GM21447 (cell line): ENCODE measurements at regions not wholly inside any gene's neighbourhood (a gene's known extent, or its start where the extent isn't known, plus 50 kb on each side); places are given as distances from the start of the nearest gene placed in this dataset.
"Not testable (repeated sequence)": the region's sequence is repeated elsewhere in the genome, so short reads cannot be mapped to it uniquely, and the experiment has no call there.

Experiments
- ATAC-seq: cut with Tn5 transposase; IDR thresholded peaks from one replicate; pipeline ENCODE4 v1.9.1; 2021; ENCODE audit not compliant: unreplicated experiment

DNA sequence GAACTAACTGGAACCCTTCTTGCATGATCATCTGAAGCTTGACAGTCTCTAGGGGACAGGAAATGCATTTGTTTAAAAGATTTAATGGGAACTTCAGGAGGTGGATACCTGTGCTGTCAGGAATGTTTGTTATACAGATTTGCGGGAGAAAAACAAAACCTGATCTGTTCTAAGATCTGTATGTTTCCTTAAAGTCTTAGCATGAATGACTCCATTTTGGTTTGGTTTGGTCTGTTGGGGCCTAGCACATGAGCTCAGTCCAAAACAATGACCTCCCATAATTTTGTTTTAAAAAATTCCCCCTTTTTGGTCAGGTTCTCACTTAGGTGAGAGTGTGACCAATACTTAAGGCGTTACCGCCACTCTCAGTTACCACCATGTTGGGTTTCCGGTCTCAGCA is 138.7 kb downstream of the AKR1D1 start:
- no peak for ATAC-seq

DNA sequence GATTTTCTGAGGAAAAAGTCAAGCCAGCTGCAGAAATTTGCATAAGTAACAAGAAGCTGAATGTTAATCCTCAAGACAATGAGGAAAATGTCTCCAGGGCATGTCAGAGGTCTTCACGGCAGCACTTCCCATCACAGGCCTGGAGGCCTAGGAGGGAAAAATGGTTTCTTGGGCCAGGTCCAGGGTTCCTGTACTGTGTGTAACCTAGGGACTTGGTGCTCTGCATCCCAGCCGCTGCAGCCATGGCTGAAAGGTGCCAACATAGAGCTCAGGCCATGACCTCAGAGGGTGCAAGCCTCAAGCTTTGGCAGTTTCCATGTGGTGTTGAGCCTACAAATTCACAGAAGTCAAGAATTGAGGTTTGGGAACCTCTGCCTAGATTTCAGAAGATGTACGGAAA is 144.1 kb downstream of the AKR1D1 start:
- not testable (repeated sequence) for ATAC-seq

DNA sequence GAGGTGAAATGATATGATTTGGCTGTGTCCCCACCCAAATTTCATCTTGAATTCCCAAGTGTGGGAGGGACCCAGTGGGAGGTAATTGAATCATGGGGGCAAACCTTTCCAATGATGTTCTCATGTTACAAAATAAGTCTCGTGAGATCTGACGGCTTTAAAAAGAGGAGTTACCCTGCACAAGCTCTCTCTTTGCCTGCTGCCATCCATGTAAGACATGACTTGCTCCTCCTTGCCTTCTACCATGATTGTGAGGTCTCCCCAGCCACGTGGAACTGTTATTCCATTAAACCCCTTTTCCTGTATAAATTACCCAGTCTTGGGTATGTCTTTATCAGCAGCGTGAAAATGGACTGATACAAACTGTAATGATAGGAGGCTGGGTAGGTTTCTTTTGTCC is 145.1 kb downstream of the AKR1D1 start:
- ATAC-seq, result not testable (repeated sequence)

DNA sequence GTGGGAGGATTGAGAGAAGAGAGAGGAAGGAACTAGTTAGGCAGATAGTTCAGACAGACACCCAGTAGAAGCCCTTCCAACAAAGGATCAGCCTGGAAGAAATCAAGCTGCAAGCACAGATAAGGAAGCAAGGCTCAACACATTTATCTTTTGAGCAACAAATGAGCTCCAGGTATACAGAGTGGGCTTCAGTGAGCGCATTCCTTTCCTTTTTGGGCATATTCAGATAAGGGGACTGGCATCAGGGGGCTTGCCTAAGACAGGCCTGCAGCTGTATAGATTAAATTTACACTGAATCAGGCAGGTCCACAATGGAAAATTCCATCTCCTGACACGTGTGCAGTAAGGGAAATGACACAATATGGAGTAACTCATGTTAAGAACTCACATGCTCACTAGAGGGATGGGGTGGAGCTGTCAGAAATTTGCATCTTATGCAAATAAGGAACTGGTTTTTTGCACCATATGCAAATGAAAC is 147.2 kb downstream of the AKR1D1 start:
- ATAC-seq, result no peak

GRCh38 chr7:138226001-138226476 is 149.8 kb downstream of the AKR1D1 start:
- no peak for ATAC-seq

DNA sequence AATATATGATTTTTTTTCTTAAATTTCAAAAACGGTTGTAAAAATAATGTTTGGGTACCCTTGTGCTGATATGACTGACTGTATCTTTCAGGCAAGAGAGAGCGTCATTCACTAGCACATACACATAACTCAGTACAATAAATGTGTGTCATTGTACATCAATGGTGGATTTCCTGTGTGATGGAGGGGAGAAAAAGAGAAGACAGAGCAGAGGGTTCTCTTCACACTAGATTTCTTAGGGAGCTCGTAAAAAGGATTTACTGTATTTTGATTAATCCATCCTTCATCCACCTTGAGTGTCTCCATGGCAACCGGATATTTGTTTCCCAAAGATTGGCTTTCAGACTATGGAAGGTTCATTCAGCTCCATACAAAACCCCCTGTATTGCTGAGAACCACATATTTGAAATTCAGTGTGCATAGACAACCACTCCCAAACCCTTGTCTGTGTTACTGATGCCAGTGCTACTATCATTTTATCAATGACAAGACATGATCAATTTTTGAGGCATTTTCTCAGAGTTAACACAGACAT is 150.6 kb downstream of the AKR1D1 start:
- ATAC-seq, result no peak

GRCh38 chr7:138228119-138228518 is 151.9 kb downstream of the AKR1D1 start:
- ATAC-seq, result no peak

DNA sequence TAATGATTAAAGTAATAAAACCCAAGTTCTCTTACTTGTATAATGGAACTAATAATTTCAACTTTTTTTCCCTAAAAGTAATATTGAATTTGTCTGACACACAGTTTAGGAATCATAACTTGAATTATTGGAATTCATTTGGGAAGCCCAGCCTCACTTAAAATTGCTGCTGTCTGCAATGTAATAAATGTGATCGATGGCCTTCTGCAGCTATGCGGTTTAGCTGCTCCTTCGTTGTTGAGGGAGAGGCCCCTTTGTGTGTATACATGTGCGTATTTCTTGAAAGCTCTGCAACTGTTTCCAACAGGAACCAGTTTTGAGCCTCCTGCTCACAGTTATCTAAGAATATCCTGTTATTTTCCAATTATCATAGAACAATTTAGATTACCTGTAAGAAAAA is 152.5 kb downstream of the AKR1D1 start:
- no peak for ATAC-seq

DNA sequence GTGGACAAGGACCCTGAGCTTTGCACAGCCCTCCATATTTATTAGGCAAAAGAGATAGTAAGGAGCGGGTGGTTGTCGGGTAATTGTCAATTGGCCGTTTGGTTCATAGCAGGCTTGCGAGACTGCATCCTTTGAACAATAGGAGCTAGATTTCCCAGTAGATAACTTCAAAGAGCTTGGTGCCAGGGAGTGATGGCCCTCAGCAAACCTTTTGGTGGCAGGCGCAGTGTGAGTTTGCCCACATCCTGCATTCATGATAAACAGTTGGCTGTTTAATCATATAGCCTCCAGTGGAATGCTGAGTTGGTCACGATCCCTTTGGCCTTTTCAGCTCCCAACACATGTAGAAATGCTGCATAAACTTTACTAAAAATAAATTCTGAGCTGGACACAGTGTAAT is 156.9 kb downstream of the AKR1D1 start:
- ATAC-seq, result no peak

- ATAC-seq, result no peak
These were observed 158.9 kb downstream of the AKR1D1 start for GRCh38 chr7:138235207-138235606.

- no peak for ATAC-seq
These were observed 161.7 kb downstream of the AKR1D1 start for GRCh38 chr7:138237995-138238394.

GRCh38 chr7:138238734-138239659 is 162.7 kb downstream of the AKR1D1 start:
- ATAC-seq, result no peak

DNA sequence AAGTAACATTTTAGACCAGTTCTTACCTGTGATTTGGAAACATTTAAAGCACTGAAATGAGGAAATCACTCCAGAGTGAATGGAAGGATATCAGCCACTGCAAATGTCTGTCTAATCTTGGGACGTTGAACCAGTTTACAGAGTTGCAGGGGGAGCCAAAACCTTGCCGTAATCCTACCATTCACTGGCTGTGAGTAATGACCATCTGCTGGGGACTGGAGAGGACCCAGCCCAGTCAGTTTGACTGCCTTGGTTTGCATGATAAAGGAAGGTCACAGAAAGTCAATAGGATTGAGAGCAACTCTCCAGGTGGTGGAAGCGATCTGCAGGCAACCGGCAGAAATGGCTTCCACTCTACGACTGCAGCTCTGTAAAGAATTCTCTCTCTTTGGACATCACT is 167.2 kb downstream of the AKR1D1 start:
- no peak for ATAC-seq

- ATAC-seq, result no peak
These were observed 167.6 kb downstream of the AKR1D1 start for GRCh38 chr7:138243836-138244235.

- ATAC-seq, result no peak
These were observed 168.3 kb downstream of the AKR1D1 start for GRCh38 chr7:138244606-138245005.

DNA sequence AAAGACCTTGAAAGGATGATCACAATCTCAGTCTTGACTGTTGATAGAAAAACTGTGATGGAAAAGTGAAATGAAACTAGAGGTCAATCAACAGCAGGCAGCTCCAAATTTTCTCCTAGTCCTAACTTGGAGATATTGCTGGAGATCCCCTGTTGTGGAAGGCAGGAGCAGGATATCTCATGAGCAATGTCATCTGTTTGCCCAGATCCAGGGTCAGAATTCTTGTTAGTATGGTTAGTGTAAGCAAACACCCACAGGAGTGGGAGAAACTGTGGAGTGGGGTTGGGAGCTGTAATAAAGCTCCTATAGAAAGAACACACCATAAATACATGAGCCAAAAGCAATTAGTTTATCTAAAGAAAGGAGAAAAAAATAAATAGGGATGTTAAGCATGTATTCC is 169.0 kb downstream of the AKR1D1 start:
- ATAC-seq, result no peak

- ATAC-seq, result no peak
These were observed 169.4 kb downstream of the AKR1D1 start for GRCh38 chr7:138245682-138246081.

GRCh38 chr7:138246428-138246827 is 170.2 kb downstream of the AKR1D1 start:
- ATAC-seq, result no peak

DNA sequence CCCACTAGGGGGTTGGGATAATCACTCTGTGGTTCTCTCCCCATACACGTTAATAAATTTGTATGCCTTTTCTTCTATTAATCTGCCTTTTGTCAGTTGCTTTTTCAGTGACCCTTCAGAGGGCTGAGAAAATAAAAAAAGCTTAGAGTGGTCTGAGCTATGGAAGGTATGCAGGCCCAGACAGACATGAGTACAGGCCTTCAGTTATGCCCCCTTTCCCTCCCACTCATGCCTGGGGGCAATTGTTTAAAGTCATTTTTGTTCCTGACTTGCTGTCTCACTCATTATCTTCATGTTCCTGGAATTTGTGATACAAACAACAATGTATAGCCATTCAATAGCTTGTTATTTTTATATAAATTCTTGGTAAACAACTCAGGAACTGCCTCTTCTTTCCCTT is 170.8 kb downstream of the AKR1D1 start:
- ATAC-seq, result no peak

GRCh38 chr7:138247568-138248333 is 171.5 kb downstream of the AKR1D1 start:
- no peak for ATAC-seq

GRCh38 chr7:138248609-138249008 is 172.3 kb downstream of the AKR1D1 start:
- ATAC-seq, result no peak

DNA sequence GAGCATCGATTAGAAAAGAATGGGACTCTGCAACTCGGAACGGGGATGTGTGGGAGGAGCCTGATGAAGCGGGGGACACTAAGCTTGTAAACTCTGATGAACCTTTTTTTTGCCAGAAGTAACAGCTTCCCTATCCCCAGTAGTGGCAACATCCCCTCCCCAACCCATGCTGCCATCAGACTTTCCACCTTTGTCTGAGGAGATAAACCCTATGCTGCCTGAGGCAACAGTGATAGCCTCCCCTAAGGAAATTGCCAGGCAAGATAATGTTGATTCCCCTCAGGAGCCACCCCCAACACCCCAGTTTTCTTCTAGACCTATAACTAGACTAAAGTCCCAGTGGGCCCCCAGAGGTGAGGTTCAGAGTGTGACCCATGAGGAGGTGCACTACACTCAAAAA is 173.7 kb downstream of the AKR1D1 start:
- ATAC-seq, result no peak
